Dedifferentiated amniotic fluid mesenchymal stem cell (primary cell): ENCODE measurements at regions not wholly inside any gene's neighbourhood (a gene's known extent, or its start where the extent isn't known, plus 50 kb on each side); places are given as distances from the start of the nearest gene placed in this dataset.
A peak's percentile ranks its signal among the peaks of the same experiment; 100 is the strongest.
"Not testable (repeated sequence)": the region's sequence is repeated elsewhere in the genome, so short reads cannot be mapped to it uniquely, and the experiment has no call there.

Experiments used
- DNase-seq: peaks from one replicate; pipeline ENCODE4 v3.0.0-alpha.2; 2016; ENCODE audit errors: extremely low spot score

DNA sequence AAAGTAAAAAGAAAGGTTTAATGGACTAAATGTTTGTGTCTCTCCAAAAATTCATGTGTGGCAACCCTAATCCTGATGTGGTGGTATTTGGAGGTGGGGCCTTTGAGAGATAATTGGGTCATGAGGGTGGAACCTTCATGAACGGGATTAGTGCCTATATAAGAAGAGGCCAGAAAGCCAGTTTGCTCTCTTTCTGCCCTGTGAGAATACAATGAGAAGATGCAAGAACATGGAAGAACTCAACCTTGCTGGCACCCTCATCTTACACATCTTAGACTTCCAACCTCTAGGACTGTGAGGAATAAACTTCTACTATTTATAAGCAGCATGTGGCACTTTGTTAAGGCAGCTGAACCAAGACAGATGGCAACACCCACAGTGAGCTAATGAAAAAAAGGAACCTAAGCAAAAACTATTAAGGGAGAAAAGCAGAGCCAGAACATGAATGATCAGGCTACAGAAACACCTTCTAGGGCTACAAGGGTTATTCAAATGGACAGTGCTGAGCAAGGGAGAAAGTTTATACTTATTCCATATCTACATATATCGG lies 159.5 kb downstream of the PLK2 start:
- no peak for DNase-seq

DNA sequence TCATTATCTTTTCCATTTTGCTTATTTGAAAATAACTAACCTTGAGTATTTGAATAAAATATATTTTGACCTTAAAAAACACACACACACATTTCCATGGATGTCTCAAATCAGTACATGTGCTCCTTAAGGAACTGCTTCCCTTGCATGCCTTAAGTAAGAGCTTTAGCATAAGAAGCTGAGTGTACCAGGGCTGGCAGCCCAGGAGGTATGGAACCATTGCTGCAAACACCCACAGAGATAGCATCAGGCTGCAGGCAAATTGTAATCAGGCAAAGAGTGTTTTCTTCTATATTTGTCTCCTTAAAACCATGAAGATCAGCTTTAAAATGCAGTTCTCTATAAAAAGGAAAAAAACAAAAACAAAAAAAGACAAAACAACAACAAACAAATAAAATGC lies 160.6 kb downstream of the PLK2 start:
- no peak for DNase-seq

GRCh38 chr5:58294598-58295305 lies 165.1 kb downstream of the PLK2 start:
- no peak for DNase-seq

DNA sequence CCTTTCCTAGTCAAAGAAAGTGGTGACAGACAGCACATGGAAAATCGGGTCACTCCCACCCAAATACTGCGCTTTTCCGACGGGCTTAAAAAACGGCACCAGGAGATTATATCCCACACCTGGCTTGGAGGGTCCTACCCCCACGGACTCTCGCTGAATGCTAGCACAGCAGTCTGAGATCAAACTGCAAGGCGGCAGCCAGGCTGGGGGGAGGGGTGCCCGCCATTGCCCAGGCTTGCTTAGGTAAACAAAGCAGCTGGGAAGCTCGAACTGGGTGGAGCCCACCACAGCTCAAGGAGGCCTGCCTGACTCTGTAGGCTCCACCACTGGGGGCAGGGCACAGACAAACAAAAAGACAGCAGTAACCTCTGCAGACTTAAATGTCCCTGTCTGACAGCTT lies 171.6 kb downstream of the PLK2 start:
- DNase-seq = not testable (repeated sequence)

DNA sequence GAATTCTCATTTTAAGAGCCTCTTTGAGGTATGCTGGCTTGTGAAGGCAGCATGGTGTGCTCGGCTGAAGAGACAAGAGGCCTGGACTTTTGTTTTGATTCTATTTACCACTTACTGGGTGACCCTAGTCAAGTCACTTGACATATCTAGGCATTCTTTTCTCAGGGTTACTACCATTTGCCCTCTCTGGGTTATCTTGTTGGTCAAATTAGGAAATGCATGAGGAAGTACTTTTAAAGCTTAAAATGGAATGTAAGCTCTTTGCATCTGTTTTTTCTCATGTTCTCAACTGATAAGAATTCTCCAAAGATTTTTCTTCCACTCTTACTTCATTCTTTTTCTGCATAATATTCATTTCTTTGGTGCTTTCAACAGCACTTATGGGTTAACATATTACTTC lies 173.1 kb downstream of the PLK2 start:
- DNase-seq = no peak

DNA sequence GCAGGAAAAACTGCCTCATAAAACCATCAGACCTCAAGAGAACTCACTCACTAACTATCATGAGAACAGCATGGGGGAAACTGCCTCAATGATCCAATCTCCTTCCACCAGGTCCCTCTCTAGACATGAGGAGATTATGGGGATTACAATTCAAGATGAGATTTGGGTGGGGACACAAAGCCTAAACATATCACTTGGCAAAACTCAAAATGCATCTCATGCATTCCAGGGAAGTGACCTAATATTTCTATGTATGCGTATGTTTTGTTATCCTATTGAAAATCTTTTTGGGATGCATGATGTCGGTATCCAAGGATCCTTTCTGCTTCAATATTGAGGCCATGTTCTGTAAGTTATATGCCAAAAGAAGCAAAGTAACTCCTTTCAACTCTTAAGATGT lies 174.0 kb downstream of the PLK2 start:
- DNase-seq = no peak

- DNase-seq = no peak
These were observed 175.0 kb downstream of the PLK2 start for GRCh38 chr5:58284886-58285285.

DNA sequence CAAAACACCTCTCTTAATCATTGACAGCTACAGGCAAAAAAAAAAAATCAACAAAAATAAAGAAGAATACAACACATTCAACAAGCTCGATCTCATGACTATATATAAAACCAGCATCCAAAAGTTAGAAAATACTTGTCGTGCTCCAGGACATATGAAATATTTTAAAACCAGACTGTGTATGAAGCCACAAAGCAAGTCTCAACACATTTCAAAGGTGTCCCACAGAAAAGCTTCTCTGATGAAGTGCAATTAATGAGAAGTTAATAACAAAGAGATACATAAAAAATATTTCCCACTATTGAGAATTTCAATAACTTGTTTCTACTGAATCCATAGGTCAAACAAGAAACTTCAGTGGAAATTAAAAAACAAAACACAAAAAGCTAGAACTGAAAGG lies 178.7 kb downstream of the PLK2 start:
- DNase-seq = no peak

GRCh38 chr5:58279259-58279658 lies 180.6 kb downstream of the PLK2 start:
- DNase-seq = no peak

DNA sequence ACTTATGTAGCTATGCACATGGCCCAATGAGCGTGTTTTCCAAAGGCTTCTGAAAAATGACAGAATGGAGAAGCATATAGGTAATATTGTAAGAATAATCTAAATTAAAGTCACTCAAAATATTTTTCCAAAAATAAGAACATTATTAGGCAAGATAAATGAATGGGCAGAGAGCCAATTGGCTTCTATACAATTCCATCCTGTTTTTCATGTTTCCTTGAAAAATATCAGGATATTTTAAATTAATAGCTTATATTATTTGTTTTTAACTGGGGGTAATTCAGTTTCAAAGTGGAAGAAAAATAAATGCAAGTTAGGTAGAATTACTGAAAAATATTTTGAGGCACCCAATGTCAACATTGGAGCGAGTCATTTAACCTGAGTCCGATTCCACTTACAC lies 183.5 kb downstream of the PLK2 start:
- DNase-seq = no peak

DNA sequence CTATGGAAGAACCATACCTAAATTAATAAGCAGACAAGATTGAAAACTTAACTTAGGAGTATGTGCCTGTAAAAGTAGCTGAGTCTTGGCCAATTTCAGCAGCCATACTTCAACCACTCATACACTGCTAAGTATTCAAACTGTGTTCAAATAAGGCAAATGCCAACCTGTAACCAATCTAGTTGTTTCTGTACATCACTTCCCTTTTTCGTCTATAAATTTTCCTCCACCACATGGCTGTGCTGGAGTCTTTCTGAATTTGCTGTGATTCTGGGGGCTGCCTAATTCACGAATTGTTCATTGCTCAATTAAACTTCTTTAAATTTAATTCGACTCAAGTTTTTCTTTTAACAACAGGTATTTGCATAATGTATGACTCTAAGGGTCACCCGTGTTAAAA lies 184.4 kb downstream of the PLK2 start:
- DNase-seq = no peak

DNA sequence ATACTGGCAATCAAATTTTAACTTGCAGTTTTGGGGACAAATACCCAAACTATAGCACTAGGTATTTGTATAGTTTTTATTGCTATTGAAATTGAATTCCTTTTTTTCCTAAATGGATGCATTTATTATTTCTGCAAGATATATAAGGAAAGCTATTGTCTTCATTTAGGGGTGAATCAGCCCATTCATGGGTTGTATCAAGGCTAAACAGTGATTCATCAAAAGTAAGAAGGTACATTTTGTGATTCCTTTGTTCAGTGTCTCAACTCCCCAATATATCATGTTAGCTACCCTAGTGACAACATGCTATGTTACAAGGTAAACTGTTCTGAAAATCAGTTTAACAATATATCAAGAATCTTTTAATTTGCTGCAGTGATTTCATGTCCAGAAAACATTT lies 185.7 kb downstream of the PLK2 start:
- DNase-seq = no peak

GRCh38 chr5:58273711-58274110 lies 186.2 kb downstream of the PLK2 start:
- no peak for DNase-seq

- no peak for DNase-seq
These were observed 191.6 kb downstream of the PLK2 start for GRCh38 chr5:58268268-58268667.

DNA sequence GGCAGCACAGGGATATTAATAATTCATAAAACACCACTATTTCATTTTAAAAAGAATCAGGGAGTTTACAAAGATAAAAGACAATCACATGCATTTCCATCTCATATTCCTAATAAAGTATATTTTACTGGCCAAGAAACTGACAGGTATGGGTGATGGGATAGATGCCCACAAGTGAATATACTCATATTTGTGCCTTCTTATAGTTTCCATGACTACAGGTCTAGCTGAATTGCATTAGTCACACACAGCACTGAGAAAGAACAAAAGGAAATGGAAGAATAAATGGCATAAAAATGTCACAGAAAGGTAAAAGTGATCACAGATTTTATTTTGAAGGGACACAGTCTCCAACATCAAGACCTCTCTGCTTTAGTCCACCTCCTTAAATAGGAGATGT lies 193.5 kb downstream of the PLK2 start:
- DNase-seq = no peak

DNA sequence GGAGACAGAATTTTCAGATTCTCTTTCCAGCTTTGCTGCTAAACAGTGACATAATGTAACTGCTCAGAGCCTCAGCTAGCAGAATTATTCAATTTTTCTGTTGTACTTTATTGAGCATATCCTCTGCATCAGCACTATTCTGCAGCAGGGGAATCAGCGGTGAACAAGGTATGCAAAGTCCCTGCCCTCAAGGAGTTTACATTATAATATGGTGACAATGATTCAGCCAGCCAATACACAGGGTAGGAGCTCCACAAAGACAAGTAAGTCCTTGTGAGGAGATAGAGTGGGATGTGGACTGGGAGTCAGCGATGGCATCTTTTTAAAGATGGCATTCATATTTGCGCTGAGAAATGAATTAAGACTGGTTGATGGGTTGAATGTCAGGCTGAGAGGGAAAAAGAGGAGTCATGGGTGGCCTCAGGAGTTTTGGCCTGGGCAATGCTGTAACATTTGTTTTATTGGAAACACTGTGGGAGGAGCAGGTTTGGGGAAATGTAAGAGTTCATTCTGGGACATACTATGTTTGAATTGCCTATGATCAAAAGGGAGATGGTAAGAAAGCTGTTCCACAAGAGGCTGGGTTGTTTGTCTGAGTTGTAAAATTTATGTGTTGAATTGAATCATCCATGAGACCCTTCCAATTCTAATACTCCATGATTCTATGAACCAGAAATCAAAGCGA lies 194.5 kb downstream of the PLK2 start:
- no peak for DNase-seq

DNA sequence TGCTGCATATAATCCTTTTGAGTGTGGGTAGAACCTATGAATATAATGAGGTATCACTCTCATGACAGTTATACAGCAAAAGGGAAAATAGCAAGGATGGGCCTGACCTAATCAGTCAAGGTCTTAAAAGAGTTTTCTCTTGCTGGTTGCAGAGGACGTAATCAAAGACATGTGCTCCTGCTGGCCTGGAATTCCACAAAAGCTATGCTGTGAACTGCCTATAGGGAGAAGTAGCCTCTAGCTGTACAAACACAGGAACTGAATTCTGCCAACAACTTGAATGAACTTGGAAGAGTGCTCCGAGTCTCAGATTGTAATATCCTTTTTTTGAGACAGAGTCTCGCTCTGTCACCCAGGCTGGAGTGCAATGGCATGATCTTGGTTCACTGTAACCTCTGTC lies 195.6 kb downstream of the PLK2 start:
- DNase-seq = no peak

GRCh38 chr5:58263296-58263695 lies 196.6 kb downstream of the PLK2 start:
- DNase-seq = no peak

- DNase-seq = peak; percentile 22
These were observed 197.7 kb downstream of the PLK2 start for GRCh38 chr5:58262226-58262625.

DNA sequence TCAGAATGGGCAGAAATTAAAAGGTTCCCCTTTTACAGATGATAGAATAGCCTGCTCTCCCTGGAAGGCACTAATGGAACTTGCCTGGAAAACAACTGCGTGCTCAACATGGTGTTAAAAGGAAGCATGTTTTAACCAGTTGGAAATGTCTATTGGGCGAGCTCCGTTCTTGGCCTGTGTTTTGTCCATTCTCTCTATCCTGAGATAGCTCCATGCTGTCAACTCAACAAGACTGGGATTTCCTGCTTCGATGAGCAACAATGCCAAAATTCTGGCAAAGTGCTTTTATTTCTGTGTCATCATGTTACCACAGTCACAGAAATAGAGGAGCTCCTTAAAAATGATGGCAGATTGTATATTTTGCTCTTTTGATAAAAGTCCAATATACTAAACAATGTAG lies 198.3 kb downstream of the PLK2 start:
- DNase-seq = no peak

DNA sequence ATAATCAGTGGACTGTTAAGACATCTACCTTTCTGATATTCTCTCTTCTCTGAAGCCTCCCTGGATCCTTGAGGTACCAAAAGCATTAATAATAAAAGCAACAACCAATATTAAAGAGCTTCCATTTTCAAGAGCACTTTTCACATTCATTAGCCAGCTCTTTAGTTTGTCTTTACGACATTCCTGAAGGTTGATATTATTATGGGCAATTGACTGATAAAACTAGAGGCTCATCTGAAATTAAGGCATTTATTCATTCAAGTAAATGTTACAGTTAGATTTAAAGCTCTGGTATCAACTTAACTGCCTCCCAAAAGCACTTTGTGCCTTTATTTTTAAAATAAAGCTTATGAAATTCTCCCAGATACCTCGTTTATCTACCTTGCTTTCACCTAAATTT lies 199.6 kb downstream of the PLK2 start:
- DNase-seq = no peak

- DNase-seq = peak; percentile 64
These were observed 200.2 kb downstream of the PLK2 start for GRCh38 chr5:58259685-58260152.

- no peak for DNase-seq
These were observed 200.8 kb downstream of the PLK2 start for GRCh38 chr5:58258984-58259684.
